ENCODE measurements at regions not wholly inside any gene's neighbourhood (a gene's known extent, or its start where the extent isn't known, plus 50 kb on each side); places are given as distances from the start of the nearest gene placed in this dataset.
"Not testable (repeated sequence)": the region's sequence is repeated elsewhere in the genome, so short reads cannot be mapped to it uniquely, and the experiment has no call there.

GRCh38 chr2:154961676-154962075 is 263.2 kb downstream of the KCNJ3 start:
- no peak for DNase-seq

- no peak for DNase-seq
Observed at GRCh38 chr2:154960802-154961583, 262.5 kb downstream of the KCNJ3 start.

- DNase-seq = peak; percentile 79
Observed at GRCh38 chr2:154952346-154952980, 254.0 kb downstream of the KCNJ3 start.

- not testable (repeated sequence) for DNase-seq
Observed at GRCh38 chr2:154947416-154947815, 248.9 kb downstream of the KCNJ3 start.

- DNase-seq = no peak
Observed at GRCh38 chr2:154945984-154946383, 247.5 kb downstream of the KCNJ3 start.

- DNase-seq = no peak
Observed at GRCh38 chr2:154941379-154941778, 242.9 kb downstream of the KCNJ3 start.

- DNase-seq = no peak
Observed at GRCh38 chr2:154934213-154934612, 235.7 kb downstream of the KCNJ3 start.

- DNase-seq = no peak
Observed at GRCh38 chr2:154924531-154924930, 226.0 kb downstream of the KCNJ3 start.

- DNase-seq = no peak
Observed at GRCh38 chr2:154914561-154914960, 216.1 kb downstream of the KCNJ3 start.

- DNase-seq = no peak
Observed at GRCh38 chr2:154912215-154912614, 213.7 kb downstream of the KCNJ3 start.

- DNase-seq = no peak
Observed at GRCh38 chr2:154911729-154912128, 213.2 kb downstream of the KCNJ3 start.

GRCh38 chr2:154910701-154911100 is 212.2 kb downstream of the KCNJ3 start:
- no peak for DNase-seq

- no peak for DNase-seq
Observed at GRCh38 chr2:154908327-154908726, 209.8 kb downstream of the KCNJ3 start.

Measured in DMS53 (cell line).